SHP77 treated with DMSO at 0.1 percent for 48 hours (cell line): ENCODE measurements at regions not wholly inside any gene's neighbourhood (a gene's known extent, or its start where the extent isn't known, plus 50 kb on each side); places are given as distances from the start of the nearest gene placed in this dataset.

Source experiments
- DNase-seq: peaks from one replicate; lab custom pipeline; 2025; lab: John Stamatoyannopoulos, UW

DNA sequence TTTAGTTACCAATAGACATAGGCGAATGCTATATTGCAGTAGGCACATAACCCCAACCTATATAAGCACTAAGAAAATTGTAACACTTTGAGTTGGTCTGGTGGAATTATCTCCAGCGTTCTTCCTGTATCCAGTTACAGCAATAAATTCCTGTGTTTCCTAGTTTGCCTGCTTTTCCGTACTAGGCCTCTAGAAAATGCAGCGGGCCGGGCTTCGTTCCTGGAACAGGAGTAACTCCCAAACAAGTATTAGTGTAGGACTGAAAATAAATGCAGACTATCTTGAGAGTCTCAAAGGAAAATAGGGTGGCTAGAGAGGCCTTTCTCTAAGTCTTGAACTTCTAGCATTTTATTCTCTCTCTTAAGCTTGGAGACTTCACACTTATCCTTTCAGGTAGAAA lies 159.8 kb downstream of the OR13H1 start:
- no peak for DNase-seq

GRCh38 chrX:131704136-131704695 lies 160.3 kb downstream of the OR13H1 start:
- no peak for DNase-seq

GRCh38 chrX:131709553-131709952 lies 165.7 kb downstream of the OR13H1 start:
- no peak for DNase-seq

GRCh38 chrX:131711478-131711867 lies 167.6 kb downstream of the OR13H1 start:
- DNase-seq: no peak

DNA sequence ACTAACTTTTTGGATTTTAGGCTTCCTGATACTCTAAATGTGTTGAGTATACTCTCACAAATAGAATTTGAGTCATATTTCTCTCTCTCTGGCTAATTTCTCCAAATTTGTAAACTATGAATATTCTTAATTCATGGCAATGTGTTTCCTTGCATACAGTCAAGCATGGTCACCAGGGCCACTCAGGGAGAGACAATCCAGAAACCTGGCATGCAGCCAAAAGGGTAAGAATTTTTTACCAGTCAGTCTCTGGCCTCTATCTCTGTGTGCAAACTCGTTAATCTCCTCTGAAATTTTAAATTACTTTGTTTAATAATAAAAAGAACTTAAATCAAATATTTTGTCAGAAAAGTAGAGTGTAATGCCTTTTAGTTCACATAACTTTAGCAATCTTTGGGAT lies 179.8 kb downstream of the OR13H1 start:
- no peak for DNase-seq

GRCh38 chrX:131724292-131724691 lies 180.4 kb downstream of the OR13H1 start:
- DNase-seq: no peak

GRCh38 chrX:131725001-131725654 lies 181.3 kb downstream of the OR13H1 start:
- no peak for DNase-seq

DNA sequence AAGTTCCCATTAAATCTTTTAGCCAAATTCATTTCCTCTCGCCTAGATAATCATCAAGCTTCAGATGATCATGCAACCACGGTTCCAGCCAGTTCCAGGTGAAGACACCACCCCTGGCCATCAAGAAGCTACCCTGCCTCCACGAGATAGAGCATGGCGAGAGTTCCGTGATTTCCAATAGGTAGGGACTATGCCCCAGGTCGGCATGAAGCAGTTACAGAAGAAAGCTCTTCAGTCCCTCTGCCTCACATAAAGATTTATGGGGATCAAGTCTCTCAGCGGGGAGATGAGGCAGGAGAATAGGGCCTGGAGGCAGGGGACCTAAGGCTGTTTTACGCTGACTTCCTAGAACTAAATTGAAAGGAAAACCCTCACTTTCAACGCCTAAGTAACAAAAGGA lies 183.9 kb downstream of the OR13H1 start:
- no peak for DNase-seq

GRCh38 chrX:131728295-131729145 lies 184.6 kb downstream of the OR13H1 start:
- DNase-seq: no peak

GRCh38 chrX:131729295-131729694 lies 185.4 kb downstream of the OR13H1 start:
- no peak for DNase-seq

DNA sequence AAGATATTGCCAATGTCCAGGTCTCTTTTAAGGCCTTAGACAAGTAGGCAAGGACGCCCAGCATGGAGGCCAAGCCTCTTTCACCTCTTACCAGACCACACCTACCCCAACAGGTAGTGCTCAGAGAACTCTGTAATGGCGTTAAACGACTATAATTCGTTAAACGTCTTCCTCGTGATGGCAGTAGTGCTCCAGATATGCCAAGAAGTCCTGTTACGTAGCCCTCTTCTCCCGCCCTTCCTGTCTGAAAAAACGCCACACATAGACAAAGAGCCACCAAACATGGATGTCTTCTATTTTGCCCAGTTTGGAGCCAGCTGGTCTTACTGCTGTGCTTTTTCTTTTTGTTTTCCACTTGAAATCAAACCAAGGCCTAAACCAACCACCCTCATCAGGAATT lies 190.7 kb downstream of the OR13H1 start:
- no peak for DNase-seq

DNA sequence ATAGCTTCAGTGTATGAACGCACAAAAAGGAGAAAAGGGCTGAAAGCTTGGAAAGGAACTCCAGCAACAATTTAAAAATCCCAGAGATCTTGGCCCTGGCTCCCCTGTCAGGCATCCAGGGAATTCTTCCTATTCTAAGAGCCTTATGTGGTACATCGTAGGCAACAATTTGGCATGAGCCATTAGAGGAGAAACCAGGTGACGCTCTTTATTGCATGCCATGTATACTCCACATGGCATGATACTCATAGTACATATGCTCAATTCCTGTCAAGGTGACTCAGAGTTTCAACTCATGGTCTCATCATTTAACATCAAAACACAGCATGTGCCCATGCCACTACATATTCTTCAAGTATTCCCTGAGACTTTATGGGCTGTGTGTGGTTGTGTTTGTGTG lies 191.3 kb downstream of the OR13H1 start:
- no peak for DNase-seq

DNA sequence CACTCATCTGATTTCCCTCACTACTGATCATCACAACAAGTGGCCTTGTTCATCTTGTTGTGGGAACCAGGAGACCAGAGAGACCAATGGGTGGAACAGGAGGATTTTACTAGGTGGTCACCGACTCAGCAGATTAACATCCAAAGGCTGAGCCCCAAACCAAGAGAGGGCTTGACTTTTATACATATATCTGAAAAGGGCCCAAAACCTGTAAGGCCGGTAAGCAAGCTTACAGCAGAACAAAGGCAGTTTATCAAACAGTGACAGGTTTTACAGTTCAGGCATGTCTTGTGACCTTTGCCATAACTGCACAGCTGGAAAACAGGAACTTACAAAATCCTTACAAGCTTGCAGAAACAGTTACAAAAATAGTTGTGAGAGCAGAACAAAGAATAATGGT lies 195.9 kb downstream of the OR13H1 start:
- DNase-seq: no peak

DNA sequence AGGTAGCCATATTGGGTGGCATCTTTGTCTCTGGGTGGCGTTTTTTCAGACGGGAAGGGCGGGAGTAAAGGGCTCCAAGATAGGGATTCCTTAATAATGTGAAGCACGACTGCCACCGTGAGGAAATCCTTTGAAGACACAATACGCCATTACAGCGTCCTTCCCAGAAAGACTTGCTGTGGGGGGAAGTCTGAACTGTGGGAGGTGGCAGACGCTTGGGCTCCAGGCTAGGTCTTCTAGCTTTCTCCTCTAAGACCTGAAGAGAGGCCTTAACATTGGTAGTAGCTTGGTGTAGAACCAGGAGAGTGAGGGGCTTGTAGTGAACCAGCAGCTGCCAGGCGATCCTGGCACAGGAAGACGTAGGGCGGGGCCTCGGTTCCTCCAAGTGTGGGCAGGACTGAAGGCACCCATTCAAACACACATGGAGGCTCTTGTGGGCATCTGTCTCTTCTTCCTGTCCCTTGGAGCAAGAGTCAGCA lies 197.3 kb downstream of the OR13H1 start:
- DNase-seq: no peak

DNA sequence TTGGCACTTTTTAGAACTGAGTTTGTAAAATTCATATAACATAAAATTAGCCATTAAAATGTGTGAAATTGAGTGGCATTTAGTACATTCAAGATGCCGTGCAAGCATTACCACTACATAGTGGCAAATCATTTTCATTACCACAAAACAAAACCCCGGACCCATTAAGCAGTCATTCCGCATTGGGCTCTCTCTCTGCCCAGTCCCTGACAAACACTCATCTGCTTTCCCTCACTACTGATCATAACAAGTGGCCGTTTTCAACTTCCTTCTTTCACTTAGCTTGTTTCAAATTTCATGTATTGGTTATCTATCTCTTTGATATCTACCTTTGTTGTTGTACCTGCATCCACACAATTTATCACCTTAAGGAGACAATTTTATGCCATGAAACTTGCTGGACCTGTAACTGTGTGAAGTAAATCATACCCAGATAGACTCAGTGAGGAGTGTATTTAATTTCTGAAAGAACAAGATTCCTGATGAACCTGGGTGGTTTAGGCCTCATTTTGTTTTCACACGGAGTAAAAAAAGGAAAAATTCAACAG lies 202.1 kb downstream of the OR13H1 start:
- no peak for DNase-seq

GRCh38 chrX:131746491-131746968 lies 202.7 kb downstream of the OR13H1 start:
- DNase-seq: no peak

- no peak for DNase-seq
These were observed 203.3 kb downstream of the OR13H1 start for GRCh38 chrX:131747173-131747572.

- no peak for DNase-seq
These were observed 208.8 kb downstream of the OR13H1 start for GRCh38 chrX:131752493-131753198.

- no peak for DNase-seq
These were observed 218.9 kb downstream of the OR13H1 start for GRCh38 chrX:131762802-131763234.

GRCh38 chrX:131763674-131764073 lies 219.8 kb downstream of the OR13H1 start:
- no peak for DNase-seq

DNA sequence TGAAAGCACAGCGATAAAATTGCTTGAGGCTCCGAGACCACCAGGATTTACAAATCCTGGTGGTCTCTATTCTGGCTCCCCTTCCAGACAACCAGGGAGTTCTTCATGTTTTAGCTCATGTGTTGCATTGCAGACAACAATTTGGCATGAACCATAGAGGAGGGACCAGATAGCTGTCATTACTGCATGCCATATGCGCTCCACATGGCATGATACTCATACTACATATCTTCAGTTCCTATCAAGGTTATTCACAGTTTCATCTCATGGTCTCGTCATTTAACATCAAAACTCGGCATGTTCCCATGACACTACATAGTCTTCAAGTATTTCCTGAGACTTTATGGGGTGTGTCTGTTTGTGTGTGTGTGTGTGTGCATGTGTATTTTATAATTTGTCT lies 220.3 kb downstream of the OR13H1 start:
- no peak for DNase-seq
